Retina (tissue), 1 donor: ENCODE measurements at regions not wholly inside any gene's neighbourhood (a gene's known extent, or its start where the extent isn't known, plus 50 kb on each side); places are given as distances from the start of the nearest gene placed in this dataset.

ENCODE experiments used
- DNase-seq: peaks from one replicate; pipeline ENCODE4 v3.0.0-alpha.2; 2016

- peak; percentile 17 for DNase-seq
These were observed 571.2 kb downstream of the BCL11B start for GRCh38 chr14:98700748-98701147.

- peak; percentile 31 for DNase-seq
These were observed 570.6 kb downstream of the BCL11B start for GRCh38 chr14:98701377-98701776.

DNA sequence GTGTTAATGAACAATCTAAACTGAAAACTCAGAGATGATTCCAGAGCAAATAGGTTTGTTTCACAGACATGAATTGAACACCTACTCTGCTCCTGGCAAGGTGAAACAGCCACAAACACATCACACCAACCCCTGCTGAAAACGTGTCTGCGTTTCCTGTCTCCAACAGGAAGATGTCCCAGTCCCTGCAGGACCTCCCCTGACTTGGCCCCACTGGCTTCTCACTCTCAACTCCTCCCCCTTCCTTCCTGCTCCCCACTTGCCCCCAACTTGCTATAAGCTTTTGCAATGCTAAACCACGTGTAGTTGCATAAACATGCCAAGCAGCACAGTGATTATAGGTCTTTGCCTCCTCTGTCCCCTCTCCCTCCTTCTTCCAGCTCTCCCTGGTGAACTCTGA, 567.6 kb downstream of the BCL11B start:
- no peak for DNase-seq

DNA sequence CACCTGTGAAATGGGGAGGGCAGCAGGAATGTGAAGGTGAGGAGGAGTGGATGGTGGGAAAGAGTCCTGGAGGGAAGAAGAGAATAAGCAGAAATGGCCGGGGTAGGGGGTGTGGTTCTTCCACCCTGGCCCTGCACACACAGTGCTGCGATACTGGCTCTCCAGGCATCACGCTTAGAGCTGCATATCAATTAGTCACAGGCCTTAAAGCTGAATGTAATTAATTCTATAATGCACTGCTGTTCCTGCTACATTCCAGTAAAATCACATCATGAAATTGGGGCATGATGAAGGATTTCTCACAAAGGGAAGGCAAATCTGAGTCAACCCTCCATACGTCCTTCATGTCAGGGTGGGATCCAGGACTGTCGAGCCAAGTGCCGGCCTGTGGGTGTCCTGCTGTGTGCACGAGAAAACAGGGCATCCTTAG, 566.1 kb downstream of the BCL11B start:
- no peak for DNase-seq

- no peak for DNase-seq
These were observed 564.5 kb downstream of the BCL11B start for GRCh38 chr14:98707522-98707921.

GRCh38 chr14:98708555-98708954, 563.4 kb downstream of the BCL11B start:
- no peak for DNase-seq

GRCh38 chr14:98711453-98711852, 560.5 kb downstream of the BCL11B start:
- DNase-seq: no peak

- no peak for DNase-seq
These were observed 557.2 kb downstream of the BCL11B start for GRCh38 chr14:98714626-98715425.

GRCh38 chr14:98716133-98716532, 555.9 kb downstream of the BCL11B start:
- no peak for DNase-seq

DNA sequence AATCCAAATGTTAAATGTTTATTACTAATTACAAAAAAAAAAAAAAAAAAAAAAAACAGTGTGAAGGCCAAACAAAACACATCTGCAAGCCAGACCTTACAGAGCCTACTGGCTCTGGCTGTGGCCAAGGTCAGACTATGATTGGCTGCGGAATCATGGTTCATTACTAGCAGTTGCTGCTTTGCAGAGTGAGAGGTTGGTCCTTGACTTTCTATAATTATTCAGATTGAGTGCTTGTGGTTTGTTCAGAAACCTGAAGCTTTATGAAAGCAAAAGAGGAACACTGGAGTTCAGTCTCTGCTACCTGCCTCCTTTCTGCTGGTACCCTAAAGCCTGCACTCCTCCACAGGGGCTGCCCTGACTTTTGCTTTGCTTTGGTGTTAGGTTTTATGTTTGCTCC, 550.9 kb downstream of the BCL11B start:
- no peak for DNase-seq

GRCh38 chr14:98724734-98725133, 547.3 kb downstream of the BCL11B start:
- peak; percentile 33 for DNase-seq

GRCh38 chr14:98725191-98725590, 546.8 kb downstream of the BCL11B start:
- DNase-seq: no peak

GRCh38 chr14:98725676-98726075, 546.3 kb downstream of the BCL11B start:
- DNase-seq: no peak

- no peak for DNase-seq
These were observed 545.2 kb downstream of the BCL11B start for GRCh38 chr14:98726585-98727405.

GRCh38 chr14:98728024-98728423, 544.0 kb downstream of the BCL11B start:
- DNase-seq: no peak

DNA sequence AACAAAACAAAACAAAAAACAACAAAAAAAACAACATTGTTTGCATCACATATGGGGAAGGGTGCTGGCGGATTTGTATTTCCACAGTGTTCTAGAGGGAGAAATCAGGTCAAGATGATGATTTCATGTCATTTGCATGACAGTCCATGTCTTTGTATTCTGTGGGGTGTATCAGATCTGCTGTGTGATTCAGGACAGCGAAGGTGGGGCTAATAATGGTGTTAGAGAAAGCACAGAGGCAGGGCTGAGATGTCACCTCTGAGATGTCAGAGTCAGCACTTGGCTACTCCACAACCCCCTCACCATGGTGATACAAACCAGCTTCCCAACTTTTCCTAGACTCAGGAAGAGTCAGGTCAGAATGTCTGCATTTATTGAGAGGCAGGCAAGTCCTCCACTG, 543.2 kb downstream of the BCL11B start:
- no peak for DNase-seq

DNA sequence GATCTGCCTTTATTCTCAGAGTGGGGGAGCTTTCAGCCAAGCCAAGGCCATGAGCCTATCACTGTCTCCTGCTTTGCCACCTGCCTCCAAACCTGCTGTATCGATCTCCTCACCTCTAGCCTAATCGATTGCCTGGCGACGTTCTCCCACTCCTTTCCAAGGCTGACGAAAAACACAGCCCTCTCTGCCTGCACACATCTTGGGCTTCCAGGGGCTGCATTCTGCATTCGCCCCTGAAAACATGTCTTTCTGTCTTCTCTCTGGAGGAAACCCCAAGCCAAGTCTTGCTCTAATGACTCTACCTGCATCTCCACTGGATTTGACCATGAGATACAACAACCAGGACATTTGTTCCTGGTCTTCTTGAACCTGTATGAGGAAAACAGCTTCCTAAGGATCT, 540.7 kb downstream of the BCL11B start:
- DNase-seq: no peak

- no peak for DNase-seq
These were observed 540.3 kb downstream of the BCL11B start for GRCh38 chr14:98731701-98732100.

DNA sequence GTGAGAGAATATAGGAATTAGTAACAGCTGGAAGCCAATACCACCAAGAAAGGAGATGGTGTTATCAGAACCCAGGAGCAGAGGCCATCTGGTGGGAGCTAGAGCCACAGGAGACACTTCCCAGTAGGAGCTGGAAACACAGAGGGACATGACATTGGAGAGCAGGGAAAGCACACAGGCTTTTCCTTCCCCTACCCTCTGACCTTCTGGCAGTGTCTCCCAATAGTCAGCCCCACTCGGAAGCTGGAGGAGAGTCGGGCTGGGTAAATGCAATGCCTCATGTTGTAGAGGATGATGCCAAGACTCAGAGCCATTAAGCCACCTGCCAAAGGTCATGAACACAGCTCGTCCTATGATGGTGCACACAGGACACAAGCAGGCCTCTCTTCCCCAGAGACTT, 538.5 kb downstream of the BCL11B start:
- DNase-seq: no peak

GRCh38 chr14:98736701-98737338, 535.2 kb downstream of the BCL11B start:
- DNase-seq: peak; percentile 59

DNA sequence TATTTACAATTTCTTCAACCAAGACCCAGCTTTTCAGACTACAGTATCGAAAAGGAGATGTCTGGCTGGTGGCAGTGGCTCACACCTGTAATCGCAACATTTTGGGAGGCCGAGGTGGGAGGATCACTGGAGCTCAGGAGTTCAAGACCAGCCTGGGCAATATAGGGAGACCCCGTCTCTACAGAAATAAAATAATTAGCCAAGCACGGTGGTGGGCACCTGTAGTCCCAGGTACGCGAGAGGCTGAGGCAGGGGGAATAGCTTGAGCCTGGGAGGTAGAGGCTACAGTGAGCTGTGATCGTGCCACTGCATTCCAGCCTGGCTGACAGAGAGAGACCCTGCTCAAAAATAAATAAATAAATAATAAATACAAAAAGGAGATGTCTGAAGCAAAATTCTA, 530.5 kb downstream of the BCL11B start:
- no peak for DNase-seq

GRCh38 chr14:98742001-98742400, 530.0 kb downstream of the BCL11B start:
- DNase-seq: no peak

GRCh38 chr14:98743536-98743935, 528.5 kb downstream of the BCL11B start:
- DNase-seq: no peak

GRCh38 chr14:98748966-98749365, 523.0 kb downstream of the BCL11B start:
- DNase-seq: no peak
